ENCODE measurements at regions not wholly inside any gene's neighbourhood (a gene's known extent, or its start where the extent isn't known, plus 50 kb on each side); places are given as distances from the start of the nearest gene placed in this dataset.

DNA sequence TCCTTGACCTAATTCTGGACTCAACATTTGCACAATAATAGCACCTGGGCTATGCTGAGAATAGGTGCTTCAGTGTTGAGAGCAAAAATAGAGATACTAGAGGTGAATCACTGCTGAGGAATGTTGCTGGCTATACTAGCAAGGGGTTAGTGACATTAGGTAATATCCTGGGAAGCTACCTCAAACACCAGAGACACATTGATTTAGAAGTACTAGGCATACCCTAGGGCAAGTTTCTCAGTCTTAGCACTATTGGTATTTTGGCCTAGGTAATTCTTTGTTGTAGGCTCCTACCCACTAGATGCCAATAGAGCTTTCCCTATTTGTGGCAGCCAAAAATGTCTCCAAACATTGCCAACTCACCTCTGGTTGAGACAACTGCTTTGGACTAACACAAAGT lies 484.0 kb upstream of the MBL2 start:
- Mint-ChIP-seq H3K36me3 (ENCODE audit: low read depth) (no peaks in the 10 kb centered on the region), H3K27ac (no peak overlapping the region), H3K9me3 (peaks cover 2% of the 10 kb centered on the region), H3K27me3 (no peaks in the 10 kb centered on the region), H3K4me1 (no peaks in the 10 kb centered on the region), H3K4me3 (no peak overlapping the region)
- intact Hi-C loops (cut with micrococcal nuclease): no loop called here
- TF ChIP-seq, protein P1, sequence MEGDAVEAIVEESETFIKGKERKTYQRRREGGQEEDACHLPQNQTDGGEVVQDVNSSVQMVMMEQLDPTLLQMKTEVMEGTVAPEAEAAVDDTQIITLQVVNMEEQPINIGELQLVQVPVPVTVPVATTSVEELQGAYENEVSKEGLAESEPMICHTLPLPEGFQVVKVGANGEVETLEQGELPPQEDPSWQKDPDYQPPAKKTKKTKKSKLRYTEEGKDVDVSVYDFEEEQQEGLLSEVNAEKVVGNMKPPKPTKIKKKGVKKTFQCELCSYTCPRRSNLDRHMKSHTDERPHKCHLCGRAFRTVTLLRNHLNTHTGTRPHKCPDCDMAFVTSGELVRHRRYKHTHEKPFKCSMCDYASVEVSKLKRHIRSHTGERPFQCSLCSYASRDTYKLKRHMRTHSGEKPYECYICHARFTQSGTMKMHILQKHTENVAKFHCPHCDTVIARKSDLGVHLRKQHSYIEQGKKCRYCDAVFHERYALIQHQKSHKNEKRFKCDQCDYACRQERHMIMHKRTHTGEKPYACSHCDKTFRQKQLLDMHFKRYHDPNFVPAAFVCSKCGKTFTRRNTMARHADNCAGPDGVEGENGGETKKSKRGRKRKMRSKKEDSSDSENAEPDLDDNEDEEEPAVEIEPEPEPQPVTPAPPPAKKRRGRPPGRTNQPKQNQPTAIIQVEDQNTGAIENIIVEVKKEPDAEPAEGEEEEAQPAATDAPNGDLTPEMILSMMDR (IDR thresholded peaks at IDR 0.05): no peak
- DNase-seq: no peak
- POLR2A ChIA-PET: no interaction called here
- ATAC-seq (ENCODE audit: low read depth): no peak
- CTCF ChIA-PET: no interaction called here

- ChIA-PET CTCF (no interaction called here), POLR2A (no interaction called here)
- Mint-ChIP-seq H3K27me3 (no peaks in the 10 kb centered on the region), H3K9me3 (peaks cover 4% of the 10 kb centered on the region), H3K4me1 (no peaks in the 10 kb centered on the region), H3K27ac (no peak overlapping the region), H3K36me3 (ENCODE audit: low read depth) (no peaks in the 10 kb centered on the region), H3K4me3 (no peak overlapping the region)
- intact Hi-C loops (cut with micrococcal nuclease): no loop called here
- ATAC-seq (ENCODE audit: low read depth) (no peak), DNase-seq (no peak)
- TF ChIP-seq, protein P1 (IDR thresholded peaks at IDR 0.05): no peak
These were observed 483.1 kb upstream of the MBL2 start for GRCh38 chr10:53255661-53256205.

DNA sequence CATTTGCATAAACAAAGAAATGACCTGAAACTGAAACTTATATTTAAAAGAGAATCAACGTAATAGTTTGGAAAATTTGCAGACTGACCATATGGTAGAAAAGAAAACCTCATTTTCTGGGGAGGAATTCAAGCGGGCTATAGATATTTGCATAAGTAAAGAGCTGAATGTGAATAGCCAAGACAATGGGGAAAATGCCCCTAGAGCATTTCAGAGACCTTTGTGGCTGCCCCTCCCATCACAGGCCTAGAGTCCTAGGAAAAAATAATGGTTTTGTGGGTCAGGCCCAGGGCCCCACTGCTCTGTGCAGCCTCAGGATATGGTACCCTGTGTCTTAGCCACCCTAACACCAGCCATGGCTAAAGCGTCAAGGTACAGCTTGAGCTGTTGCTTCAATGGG lies 480.6 kb upstream of the MBL2 start:
- no peak overlapping the region for H3K4me3 Mint-ChIP-seq
- TF ChIP-seq, protein P1 (IDR thresholded peaks at IDR 0.05): no peak
- ChIA-PET CTCF (no interaction called here), POLR2A (no interaction called here)
- H3K9me3 Mint-ChIP-seq: peaks cover 4% of the 10 kb centered on the region
- ATAC-seq (ENCODE audit: low read depth) (no peak), DNase-seq (no peak)
- H3K27me3 Mint-ChIP-seq: no peaks in the 10 kb centered on the region
- no peak overlapping the region for H3K27ac Mint-ChIP-seq
- intact Hi-C loops (cut with micrococcal nuclease): no loop called here
- no peaks in the 10 kb centered on the region for H3K36me3 Mint-ChIP-seq (ENCODE audit: low read depth)
- no peaks in the 10 kb centered on the region for H3K4me1 Mint-ChIP-seq

- no peak for ATAC-seq (ENCODE audit: low read depth)
- TF ChIP-seq, protein P1 (IDR thresholded peaks at IDR 0.05): no peak
- Mint-ChIP-seq H3K36me3 (ENCODE audit: low read depth) (no peaks in the 10 kb centered on the region), H3K27me3 (no peaks in the 10 kb centered on the region), H3K9me3 (no peaks in the 10 kb centered on the region), H3K4me3 (no peak overlapping the region), H3K4me1 (no peaks in the 10 kb centered on the region), H3K27ac (no peak overlapping the region)
- no peak for DNase-seq
- CTCF ChIA-PET: no interaction called here
- POLR2A ChIA-PET: no interaction called here
- intact Hi-C loops (cut with micrococcal nuclease): no loop called here
These were observed 467.3 kb upstream of the MBL2 start for GRCh38 chr10:53239873-53240272.

GRCh38 chr10:53236941-53237340 lies 464.4 kb upstream of the MBL2 start:
- Mint-ChIP-seq H3K27me3 (no peaks in the 10 kb centered on the region), H3K36me3 (ENCODE audit: low read depth) (no peaks in the 10 kb centered on the region)

More at GRCh38 chr10:53236941-53237340, 464.4 kb upstream of the MBL2 start:
- no peaks in the 10 kb centered on the region for H3K4me1 Mint-ChIP-seq
- ChIA-PET CTCF (no interaction called here), POLR2A (no interaction called here)
- no peak overlapping the region for H3K4me3 Mint-ChIP-seq
- intact Hi-C loops (cut with micrococcal nuclease): no loop called here
- no peak for ATAC-seq (ENCODE audit: low read depth)
- no peaks in the 10 kb centered on the region for H3K9me3 Mint-ChIP-seq
- TF ChIP-seq, protein P1 (IDR thresholded peaks at IDR 0.05): no peak
- no peak overlapping the region for H3K27ac Mint-ChIP-seq
- no peak for DNase-seq

Measured in activated B cell treated with CpG ODN at 0.5 μM for 24 hours (primary cell).